Cardiac septum (tissue), 1 donor: ENCODE measurements at regions not wholly inside any gene's neighbourhood (a gene's known extent, or its start where the extent isn't known, plus 50 kb on each side); places are given as distances from the start of the nearest gene placed in this dataset.
"Not testable (repeated sequence)": the region's sequence is repeated elsewhere in the genome, so short reads cannot be mapped to it uniquely, and the experiment has no call there.

Experiments used
- DNase-seq: peaks from one replicate; pipeline ENCODE4 v3.0.0-alpha.2; 2020; ENCODE audit warnings: low spot score
- intact Hi-C: fragments of 100-400 bp; cut with DNase I; formaldehyde crosslinking; loops from one replicate; pipeline ENCODE4 v1.14.0; 2022
- donor health status: DM: no; HTN: no; CAD: no.

DNA sequence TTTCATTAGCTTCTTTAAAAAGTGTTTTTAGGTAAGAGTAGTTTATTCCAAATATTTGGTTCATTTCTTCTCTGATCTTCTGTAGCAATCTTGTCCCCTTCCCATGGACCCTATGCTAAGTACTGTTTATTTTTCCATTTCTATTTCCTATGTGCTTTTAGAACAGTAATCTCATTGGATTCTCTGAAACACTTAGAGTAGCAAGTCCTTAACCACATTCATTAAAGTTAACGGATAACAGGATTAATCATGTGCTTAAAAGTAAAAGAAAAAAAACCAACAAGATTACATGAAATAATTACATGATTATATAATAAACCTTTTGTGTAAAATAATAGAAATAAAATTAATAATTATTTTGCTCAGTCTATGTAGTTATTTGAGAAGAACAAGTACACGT is 929.7 kb downstream of the C4orf33 start:
- intact Hi-C loops, result no loop called here
- DNase-seq, result no peak

DNA sequence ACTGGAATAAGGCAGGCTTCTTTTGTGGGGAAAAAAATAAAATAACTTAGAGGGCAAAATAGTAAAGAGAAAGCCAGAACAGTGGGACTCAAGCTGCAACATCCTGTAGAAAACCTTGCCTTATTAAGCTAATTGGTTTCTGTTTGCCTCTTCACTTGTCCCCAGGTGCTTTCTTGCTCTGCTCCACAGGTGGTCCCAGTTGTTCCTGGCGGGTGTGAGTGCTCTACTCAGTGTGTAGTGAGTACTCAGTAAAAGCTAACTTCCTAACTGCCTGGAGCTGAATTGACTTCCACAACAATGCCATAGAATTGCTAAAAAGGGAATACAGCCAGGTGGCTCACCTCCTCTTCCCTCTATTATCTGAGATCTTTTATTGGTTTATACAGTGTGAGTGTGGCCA is 930.2 kb downstream of the C4orf33 start:
- DNase-seq, result no peak
- intact Hi-C loops, result no loop called here

DNA sequence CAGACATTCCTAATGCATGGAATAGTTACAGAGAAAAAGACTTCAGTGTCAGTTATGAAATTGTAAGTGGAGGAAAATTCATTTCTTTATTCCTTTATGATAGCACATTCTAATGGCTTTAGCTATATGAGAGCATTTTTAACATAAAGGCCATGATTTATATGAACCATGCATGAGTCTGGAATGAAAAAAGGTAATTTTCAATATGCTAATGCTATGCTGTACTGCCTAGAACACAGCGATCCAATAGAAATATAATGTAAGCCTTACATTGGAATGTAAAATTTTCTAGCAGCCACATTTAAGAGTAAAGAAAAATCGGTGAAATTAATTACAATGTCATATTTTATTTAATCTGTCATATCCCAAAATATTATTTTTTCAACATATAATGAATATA is 932.0 kb downstream of the C4orf33 start:
- intact Hi-C loops, result no loop called here
- DNase-seq, result no peak

DNA sequence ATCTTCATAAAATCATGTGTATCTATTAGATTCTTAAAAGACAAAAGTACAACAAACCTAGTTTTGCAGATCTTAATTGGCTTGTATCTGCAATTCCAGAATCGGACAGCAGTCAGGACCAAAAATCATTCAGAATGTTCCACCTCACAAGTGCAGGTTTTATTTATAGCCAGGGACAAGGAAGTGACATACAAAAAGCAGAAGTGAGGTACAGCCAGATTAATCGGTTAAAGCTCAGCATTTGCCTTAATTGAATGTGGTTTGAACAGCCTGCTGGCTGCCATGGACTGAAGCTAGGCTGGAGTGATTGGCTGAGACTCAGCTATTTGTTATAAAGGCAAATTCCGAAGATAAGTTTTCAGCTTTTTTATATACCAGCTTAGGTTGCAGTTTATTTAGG is 932.6 kb downstream of the C4orf33 start:
- DNase-seq, result no peak
- intact Hi-C loops, result no loop called here

DNA sequence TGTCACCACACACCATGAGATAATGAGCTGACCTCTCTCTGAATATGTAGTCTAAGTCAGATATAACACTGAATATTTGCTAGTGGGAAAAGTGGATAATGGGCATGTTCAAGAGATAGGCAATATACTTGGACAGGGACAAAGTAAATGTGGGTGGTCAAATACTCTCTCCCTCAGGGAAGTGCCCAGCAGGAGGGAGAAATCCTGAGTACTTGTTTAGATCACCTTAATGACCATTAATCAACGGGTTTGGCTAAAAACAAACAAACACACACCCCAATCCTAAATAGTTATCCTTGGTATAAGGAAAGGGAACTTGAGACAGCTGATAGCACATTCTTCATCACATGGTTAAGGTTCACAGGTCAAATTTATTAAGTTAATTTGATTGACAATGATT is 933.5 kb downstream of the C4orf33 start:
- intact Hi-C loops, result no loop called here

DNA sequence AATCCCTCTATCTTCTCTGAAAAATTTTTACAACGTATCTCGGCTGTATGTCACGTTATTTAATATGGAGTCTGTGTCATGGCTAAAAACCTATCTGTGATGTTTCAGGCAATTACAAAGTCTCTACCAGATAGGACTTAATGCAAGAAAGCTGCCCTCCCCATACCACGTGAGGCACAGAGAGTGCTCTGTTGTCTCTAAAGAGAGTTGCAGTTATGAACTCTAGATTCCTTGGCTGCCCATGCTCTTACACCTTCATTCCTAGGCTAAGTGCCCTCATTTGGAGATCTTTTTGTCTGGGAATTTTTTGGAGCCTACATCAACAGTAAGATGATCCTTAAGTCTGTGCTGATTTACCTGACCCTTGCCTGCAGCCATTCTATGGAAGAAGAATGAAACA is 935.9 kb downstream of the C4orf33 start:
- intact Hi-C loops, result no loop called here
- no peak for DNase-seq

More for the DNA sequence above, 933.5 kb downstream of the C4orf33 start:
- no peak for DNase-seq

DNA sequence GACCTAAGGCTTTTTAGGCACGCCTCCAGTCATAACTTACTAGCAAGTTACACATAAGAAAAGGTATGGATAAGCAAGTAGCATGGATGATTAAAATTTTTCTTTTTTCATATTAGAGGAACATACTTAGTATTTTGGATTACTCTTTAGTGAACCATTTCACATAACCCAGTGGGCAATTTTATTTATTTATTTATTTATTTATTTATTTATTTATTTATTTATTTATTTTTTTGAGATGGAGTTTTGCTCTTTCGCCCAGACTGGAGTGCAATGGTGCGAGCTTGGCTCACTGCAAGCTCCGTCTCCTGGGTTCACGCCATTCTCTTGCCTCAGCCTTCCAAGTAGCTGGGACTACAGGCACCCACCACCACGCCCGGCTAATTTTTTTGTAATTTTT is 937.7 kb downstream of the C4orf33 start:
- intact Hi-C loops, DNase-seq: not testable (repeated sequence)

DNA sequence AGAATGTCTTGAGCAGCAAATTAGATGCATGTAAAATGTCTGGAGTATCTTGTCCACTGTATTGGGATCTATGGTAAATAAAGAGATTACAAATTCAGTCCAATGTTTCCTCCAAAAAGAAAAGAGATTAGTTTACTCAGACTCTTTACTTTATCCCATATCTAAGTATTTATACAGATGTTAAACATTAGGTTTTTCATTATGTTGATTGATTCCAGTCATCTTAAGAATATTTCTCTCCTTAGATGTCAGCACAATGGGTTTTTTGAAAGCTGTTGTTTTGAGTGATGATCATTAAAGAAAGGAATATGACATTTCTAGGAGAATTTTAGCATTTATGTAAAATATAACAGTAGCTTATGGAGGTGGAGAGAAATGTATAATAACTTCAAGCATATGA is 938.9 kb downstream of the C4orf33 start:
- intact Hi-C loops, result no loop called here
- no peak for DNase-seq

DNA sequence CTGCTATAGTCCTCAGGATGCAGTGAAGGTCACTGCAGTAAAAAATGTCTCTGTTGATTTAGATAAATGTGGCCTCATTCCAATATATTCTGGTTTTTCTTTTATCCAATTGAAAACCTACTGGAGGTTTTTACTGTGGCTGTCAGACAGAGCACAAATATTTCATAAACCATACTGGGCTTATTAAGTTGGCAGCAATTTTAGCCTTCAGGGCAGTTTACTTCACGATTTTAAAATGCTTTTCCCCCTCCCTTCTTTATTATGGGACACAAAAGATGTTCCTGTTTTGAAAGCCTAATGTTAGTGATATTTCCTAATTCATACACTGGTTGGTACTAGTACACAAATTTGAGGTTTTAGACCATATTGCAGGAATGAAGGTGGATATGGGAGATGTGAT is 939.4 kb downstream of the C4orf33 start:
- intact Hi-C loops, result no loop called here
- no peak for DNase-seq

DNA sequence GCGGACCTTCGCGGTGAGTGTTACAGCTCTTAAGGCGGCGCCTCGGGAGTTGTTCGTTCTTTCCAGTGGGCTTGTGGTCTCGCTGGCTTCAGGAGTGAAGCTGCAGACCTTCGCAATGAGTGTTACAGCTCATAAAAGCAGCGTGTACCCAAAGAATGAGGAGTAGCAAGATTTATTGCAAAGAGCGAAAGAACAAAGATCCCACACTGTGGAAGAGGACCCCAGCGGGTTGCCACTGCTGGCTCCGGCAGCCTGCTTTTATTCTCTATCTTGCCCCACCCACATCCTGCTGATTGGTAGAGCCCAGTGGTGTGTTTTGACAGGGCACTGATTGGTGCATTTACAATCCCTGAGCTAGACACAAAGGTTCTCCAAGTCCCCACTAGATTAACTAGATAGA is 941.9 kb downstream of the C4orf33 start:
- intact Hi-C loops, DNase-seq: not testable (repeated sequence)

DNA sequence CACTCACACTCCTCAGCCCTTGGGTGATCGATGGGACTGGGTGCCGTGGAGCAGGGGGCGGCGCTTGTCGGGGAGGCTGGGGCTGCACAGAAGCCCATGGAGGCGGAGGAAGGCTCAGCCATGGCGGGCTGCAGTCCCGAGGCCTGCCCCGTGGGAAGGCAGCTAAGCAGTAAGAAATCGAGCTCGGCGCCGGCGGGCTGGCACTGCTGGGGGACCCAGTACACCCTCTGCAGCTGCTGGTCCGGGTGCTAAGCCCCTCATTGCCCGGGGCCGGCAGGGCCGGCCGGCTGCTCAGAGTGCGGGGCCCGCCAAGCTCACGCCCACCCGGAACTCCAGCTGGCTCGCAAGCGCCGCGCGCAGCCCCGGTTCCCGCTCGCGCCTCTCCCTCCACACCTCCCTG is 942.6 kb downstream of the C4orf33 start:
- intact Hi-C loops, DNase-seq: not testable (repeated sequence)

DNA sequence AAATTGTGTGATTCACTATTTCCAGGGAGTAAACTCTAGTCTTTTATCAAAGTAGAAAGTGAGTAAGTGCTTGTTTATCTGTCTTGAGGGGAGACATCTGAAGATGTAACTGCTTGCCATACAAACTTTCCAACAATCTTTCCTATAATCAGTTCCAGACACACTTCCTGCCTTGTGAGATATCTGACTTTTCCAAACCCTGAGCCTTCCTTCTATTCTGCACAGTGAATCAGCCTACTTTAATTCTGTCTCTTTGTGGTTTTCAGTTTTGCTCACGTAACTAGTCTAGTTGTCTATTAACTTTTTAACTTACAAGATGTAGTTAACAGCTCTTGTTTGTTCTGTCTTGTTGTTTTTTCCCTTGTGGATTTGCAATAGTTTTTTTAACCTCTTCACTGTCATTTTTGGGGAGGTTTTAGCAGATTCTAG is 947.8 kb downstream of the C4orf33 start:
- intact Hi-C loops, result no loop called here
- DNase-seq, result no peak

DNA sequence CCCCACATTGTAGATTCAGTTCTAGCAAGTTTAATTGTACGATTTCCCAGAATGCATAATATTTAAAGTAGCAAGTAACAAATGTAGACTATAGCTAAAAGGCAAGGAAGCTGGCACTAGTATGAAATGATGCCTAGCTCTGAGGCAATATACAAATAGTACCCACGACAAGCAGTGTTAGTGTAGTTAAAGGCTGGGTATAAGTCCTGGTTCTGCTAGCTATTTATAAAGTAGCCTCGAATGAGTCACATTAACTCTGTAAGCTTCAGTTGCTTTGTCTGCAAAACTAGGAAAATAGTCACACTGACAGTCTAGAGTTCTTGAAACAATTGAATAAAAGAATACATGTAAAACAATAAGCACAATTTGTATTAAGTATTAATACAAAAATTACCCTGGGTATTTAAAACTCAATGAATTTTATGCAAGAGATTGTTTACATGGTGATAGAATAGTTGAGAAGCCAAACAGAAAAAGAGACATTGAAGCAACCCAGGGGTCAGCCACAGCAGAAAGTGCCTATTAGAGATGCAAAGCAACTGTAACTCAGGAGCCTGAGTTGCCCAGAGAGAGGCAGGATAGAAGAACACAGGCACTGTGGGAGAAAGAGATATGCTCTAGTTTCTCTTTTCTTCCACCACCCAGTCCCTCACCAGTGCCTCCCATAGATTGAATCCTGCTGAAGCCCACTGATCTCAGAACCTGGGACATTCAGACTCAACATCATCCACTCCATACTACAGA is 949.0 kb downstream of the C4orf33 start:
- intact Hi-C loops, result no loop called here
- DNase-seq, result no peak

DNA sequence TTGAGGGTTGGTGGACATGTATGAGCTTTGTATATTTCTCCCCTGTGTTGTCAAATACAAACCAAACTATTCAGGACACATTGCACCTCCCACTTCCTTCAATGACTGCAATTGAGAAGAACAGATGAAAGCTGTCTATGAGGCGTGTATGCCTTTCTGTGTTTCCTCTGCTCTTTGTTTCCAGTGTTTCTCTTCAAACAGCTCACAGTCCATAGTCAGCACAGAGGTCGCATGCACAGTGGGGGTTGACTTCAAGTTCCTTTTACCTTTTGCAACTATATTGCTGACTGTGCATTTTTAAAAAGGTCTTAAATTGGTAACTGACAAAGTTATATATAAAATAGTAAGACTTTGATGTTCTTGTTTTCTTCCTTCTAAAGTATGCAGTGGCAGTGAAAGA is 957.8 kb downstream of the C4orf33 start:
- intact Hi-C loops, result no loop called here
- no peak for DNase-seq

DNA sequence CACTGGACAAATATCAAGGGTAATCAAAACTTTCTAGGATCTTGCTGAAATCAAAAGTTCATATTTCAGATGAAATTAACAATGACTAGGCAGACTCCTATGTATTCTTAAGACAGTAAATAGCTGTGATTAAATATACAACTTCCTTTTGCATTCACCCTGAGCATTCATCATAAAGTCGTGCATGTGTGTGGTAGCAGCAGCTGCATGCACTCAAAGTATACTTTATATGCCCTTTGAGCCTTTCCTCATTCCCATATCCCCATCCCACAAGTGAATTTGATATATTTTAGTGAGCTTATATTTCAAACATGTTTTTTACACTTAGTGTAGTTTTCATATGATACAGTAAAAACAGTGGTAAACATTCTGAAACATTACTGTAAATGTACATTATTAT is 959.0 kb downstream of the C4orf33 start:
- intact Hi-C loops, result no loop called here
- DNase-seq, result no peak

DNA sequence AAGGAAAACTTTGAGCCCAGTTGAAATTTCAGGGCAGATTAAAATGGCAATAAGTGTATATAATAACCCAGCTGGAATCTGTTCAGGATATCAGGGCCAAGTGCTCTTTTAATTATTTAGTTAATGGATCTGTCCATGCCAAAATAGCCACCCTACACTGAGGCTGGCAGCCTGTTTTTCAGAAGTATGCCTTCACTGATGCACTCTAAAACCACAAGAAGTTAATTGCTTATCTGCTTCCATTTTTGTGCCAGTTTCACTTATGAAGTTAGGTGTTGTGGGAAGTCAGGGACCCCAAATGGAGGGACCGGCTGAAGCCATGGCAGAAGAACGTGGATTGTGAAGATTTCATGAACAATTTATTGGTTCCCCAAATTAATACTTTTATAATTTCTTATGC is 960.3 kb downstream of the C4orf33 start:
- intact Hi-C loops, result no loop called here
- no peak for DNase-seq

DNA sequence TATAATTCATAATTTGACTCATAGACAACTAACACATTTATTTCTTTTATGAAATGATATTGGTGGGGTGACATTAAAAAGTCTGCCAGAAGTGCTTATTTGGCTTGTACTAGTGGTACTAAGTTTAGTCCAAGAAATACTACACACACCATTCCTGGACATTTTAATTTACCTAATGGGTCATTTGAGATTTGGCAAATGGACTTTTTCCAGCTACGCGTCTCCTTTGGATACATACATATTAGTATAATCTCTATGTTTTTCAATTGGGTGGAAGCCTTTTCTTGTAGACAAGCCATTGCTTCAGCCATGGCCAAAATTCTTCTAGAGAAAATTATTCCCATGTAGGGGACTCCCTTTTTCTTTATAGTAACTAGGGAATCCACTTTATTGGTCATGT is 968.5 kb downstream of the C4orf33 start:
- intact Hi-C loops, result no loop called here
- no peak for DNase-seq

DNA sequence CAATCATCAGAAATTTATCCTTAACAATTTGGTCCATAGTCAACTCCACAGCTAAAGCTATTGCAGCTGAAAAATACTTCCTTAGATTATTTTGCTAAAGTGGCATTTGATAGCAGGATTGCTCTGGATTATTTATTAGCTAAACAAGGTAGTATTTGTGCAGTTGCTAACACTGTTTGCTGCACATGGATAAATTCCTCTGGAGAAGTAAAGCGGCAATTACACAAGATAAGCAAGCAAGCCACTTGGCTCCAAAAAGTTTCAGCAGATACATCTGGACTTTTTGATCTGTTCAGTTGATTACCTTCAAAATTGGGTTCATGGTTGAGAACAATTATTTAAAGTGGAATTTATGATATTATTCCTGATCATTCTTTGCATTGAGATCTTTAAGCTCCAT is 971.5 kb downstream of the C4orf33 start:
- no peak for DNase-seq
- intact Hi-C loops, result no loop called here

DNA sequence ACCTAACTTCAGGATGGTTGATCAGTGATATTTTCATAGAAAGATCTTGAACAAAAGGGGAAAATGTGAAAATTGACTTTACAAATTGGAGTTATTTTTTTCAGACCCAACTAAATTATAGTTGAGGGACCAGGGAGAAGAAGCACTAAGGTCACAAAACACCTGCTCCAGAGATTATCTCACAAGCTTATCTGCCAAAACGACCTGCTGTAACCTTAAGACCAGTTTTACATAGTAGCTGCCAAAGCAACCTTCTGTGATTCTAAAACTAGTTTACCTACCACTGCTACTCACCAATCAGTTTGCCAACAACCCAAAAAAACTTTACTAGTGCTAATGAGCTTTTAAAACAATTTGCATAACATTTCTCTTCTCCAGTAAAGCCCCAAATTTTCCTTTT is 972.1 kb downstream of the C4orf33 start:
- intact Hi-C loops, result no loop called here
- no peak for DNase-seq

DNA sequence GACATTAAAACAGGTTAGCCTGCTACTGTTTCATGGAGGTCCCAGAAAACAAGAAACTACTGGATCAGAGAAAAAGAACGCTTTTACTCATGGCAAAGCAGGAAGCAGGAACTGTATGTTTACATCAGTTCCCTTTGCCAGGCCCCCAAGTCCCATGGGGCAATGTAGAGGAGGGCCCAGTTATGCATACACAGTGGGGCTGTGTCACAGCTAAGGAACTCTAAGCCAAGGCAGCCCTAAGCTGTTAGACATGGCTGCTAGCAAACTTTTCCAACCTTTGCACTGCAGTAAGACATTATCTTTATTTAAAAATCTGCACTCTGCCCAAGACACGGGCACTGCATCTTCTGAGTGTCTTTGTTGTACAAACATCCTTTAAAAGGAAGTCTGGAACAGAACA is 975.8 kb downstream of the C4orf33 start:
- DNase-seq, result no peak
- intact Hi-C loops, result no loop called here

DNA sequence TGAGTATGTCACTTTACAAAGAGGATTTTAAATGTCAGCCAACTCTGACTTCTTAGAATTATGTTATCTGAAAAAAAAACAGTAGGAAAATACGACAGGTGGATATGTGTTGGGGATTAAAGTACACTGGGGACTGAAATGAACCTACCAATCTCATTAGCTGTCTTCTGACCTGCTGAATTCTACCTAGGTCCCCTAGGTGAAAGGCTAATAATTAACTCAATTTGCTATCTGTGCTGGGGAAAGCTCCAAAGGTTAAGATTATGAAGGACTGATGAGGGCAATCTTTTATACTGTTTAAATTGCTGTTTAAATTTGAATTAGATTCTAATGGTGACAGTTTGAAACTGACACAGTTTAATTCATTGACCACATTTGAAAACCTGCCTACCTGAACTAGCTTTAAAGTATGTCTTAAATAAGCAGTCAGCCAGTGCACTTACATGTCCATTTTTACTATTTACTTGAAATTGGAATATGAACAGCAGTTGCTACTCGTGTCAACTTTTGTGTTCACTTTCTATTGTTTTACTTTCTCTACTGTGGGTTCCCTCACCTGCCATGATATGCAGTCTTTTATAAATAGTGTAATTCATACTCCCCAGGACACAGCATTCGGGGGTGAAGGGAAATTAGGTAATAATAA is 977.3 kb downstream of the C4orf33 start:
- intact Hi-C loops, result no loop called here
- no peak for DNase-seq

DNA sequence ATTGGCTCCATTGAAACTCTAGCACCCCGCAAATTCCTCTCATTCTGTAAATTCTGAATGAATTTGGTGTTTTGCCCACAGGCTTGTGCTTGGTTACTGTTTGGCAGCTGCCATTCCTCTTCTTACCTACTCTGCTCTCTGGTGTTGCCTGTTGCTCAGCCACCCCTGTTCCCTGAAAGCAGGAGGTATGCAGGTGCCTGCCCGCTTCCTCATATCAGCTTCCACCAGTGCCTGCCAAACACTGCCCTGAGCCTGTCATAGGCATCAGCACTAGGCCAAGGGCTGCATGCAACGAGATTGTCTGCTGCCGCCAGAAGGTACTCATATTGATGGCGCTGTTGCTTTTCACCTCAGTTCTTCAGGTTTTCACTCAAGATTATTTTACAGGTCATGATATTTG is 978.1 kb downstream of the C4orf33 start:
- intact Hi-C loops, result no loop called here
- DNase-seq, result no peak
